Endothelial cell of umbilical vein (primary cell): ENCODE measurements at regions not wholly inside any gene's neighbourhood (a gene's known extent, or its start where the extent isn't known, plus 50 kb on each side); places are given as distances from the start of the nearest gene placed in this dataset.

ENCODE experiments used
- CTCF ChIP-seq, 2 donors: IDR thresholded peaks; 1 replicate in 1 of 2; 2 replicates in 1 of 2; pipeline ENCODE4 v1.5.1; 2011; ENCODE audit warnings: low read length in 2 of 2, mild to moderate bottlenecking in 2 of 2, moderate library complexity in 2 of 2, control low read depth in 1 of 2, inconsistent platforms in 1 of 2, low read depth in 1 of 2; ENCODE audit not compliant: insufficient read depth in 1 of 2; ENCODE audit errors: extremely low read depth in 1 of 2
- EZH2 ChIP-seq: IDR thresholded peaks from 2 replicates; pipeline ENCODE4 v1.6.1; 2012; ENCODE audit warnings: borderline replicate concordance, low read depth, mild to moderate bottlenecking, moderate library complexity, low read length, inconsistent platforms; ENCODE audit not compliant: severe bottlenecking
- POLR2A ChIP-seq: IDR thresholded peaks from 2 replicates; pipeline ENCODE4 v1.6.1; 2012; ENCODE audit warnings: low read depth, mild to moderate bottlenecking, control low read depth, low read length
- POLR2AphosphoS5 ChIP-seq: IDR thresholded peaks from 2 replicates; pipeline ENCODE4 v1.6.1; 2012; ENCODE audit warnings: low read depth, mild to moderate bottlenecking, control low read depth, low read length, moderate library complexity; ENCODE audit not compliant: insufficient read depth

- TF ChIP-seq CTCF (IDR thresholded peaks at IDR 0.05; ENCODE audit: extremely low read depth in 1 of 2, insufficient read depth in 1 of 2, low read depth in 1 of 2, low read length in 2 of 2) (peak; percentile 90 to 95), POLR2AphosphoS5 (no peak), EZH2 (no peak), POLR2A (no peak)
Observed at GRCh38 chr9:93827545-93828330, 127.4 kb downstream of the BARX1 start.
